ENCODE measurements at regions not wholly inside any gene's neighbourhood (a gene's known extent, or its start where the extent isn't known, plus 50 kb on each side); places are given as distances from the start of the nearest gene placed in this dataset.

DNA sequence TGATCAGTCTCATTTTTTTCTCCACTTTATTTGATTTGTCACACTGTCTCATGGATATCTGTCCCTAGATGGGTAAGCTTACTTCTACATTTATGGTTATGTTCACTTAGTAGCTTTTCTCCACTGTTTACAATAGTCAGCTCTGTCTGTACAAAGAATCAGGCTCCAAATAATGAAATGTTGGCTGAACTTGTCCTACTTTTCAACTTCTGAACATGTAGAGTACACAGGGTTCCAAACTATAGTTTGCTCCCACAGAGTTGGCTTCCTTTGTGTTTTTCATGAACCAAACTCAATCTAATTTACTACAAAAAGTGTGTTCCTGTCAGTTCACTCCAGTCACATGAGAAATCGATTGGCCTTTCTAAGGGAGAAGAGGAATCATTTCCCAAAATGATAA is 175.0 kb downstream of the CCDC71L start:
- H3K27ac ChIP-seq (ENCODE audit: low read depth, low read length, poor library complexity, severe bottlenecking), result no peak overlapping the region
- no TSS peak for BruUV-seq (replicated peaks)
- no peak overlapping the region for H3K4me3 ChIP-seq (ENCODE audit: low read depth, low read length, poor library complexity, severe bottlenecking)
- no peaks in the 10 kb centered on the region for H3K9me3 ChIP-seq (ENCODE audit: low read depth, low read length, poor library complexity, severe bottlenecking)
- ChIA-PET CTCF (interaction anchor here (1.1 kb wide), 1 partner anchor 23 kb away, joined by 3 read pairs; no protein-coding TSS in a partner anchor), POLR2A (ENCODE audit: low non-redundant PET) (no interaction called here)
- intact Hi-C loops (cut with micrococcal nuclease; ENCODE audit: unreplicated experiment), result no loop called here
- TF ChIP-seq, protein P1, sequence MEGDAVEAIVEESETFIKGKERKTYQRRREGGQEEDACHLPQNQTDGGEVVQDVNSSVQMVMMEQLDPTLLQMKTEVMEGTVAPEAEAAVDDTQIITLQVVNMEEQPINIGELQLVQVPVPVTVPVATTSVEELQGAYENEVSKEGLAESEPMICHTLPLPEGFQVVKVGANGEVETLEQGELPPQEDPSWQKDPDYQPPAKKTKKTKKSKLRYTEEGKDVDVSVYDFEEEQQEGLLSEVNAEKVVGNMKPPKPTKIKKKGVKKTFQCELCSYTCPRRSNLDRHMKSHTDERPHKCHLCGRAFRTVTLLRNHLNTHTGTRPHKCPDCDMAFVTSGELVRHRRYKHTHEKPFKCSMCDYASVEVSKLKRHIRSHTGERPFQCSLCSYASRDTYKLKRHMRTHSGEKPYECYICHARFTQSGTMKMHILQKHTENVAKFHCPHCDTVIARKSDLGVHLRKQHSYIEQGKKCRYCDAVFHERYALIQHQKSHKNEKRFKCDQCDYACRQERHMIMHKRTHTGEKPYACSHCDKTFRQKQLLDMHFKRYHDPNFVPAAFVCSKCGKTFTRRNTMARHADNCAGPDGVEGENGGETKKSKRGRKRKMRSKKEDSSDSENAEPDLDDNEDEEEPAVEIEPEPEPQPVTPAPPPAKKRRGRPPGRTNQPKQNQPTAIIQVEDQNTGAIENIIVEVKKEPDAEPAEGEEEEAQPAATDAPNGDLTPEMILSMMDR (conservative IDR thresholded peaks at IDR 0.05; ENCODE audit: low read depth, low read length), result no peak
- no peak for TF ChIP-seq EZH2 (IDR thresholded peaks at IDR 0.05; ENCODE audit: borderline replicate concordance, low read depth, low read length, poor library complexity, severe bottlenecking)
- H3K27me3 ChIP-seq (replicated peaks; ENCODE audit: insufficient read depth, low read depth, low read length, poor library complexity), result no peaks in the 10 kb centered on the region
- no peaks in the 10 kb centered on the region for H3K36me3 ChIP-seq (ENCODE audit: insufficient read depth, low read length, poor library complexity, severe bottlenecking)
- no peak for DNase-seq (ENCODE audit: low spot score)
- peaks cover 6% of the 10 kb centered on the region for H3K4me1 ChIP-seq (ENCODE audit: insufficient read depth, low read length, poor library complexity, severe bottlenecking)

- no peaks in the 10 kb centered on the region for H3K9me3 ChIP-seq (ENCODE audit: low read depth, low read length, poor library complexity, severe bottlenecking)
- H3K27ac ChIP-seq (ENCODE audit: low read depth, low read length, poor library complexity, severe bottlenecking), result no peak overlapping the region
- ChIA-PET CTCF (no interaction called here), POLR2A (ENCODE audit: low non-redundant PET) (no interaction called here)
- BruUV-seq (replicated peaks), result no TSS peak
- no peaks in the 10 kb centered on the region for H3K36me3 ChIP-seq (ENCODE audit: insufficient read depth, low read length, poor library complexity, severe bottlenecking)
- no peak overlapping the region for H3K4me3 ChIP-seq (ENCODE audit: low read depth, low read length, poor library complexity, severe bottlenecking)
- H3K27me3 ChIP-seq (replicated peaks; ENCODE audit: insufficient read depth, low read depth, low read length, poor library complexity), result no peaks in the 10 kb centered on the region
- TF ChIP-seq, protein P1 (conservative IDR thresholded peaks at IDR 0.05; ENCODE audit: low read depth, low read length), result no peak
- no peak for TF ChIP-seq EZH2 (IDR thresholded peaks at IDR 0.05; ENCODE audit: borderline replicate concordance, low read depth, low read length, poor library complexity, severe bottlenecking)
- peak; percentile 14 for DNase-seq (ENCODE audit: low spot score)
- peaks cover 6% of the 10 kb centered on the region for H3K4me1 ChIP-seq (ENCODE audit: insufficient read depth, low read length, poor library complexity, severe bottlenecking)
- intact Hi-C loops (cut with micrococcal nuclease; ENCODE audit: unreplicated experiment), result no loop called here
Measured at GRCh38 chr7:106485031-106485551, 175.9 kb downstream of the CCDC71L start.

- BruUV-seq (replicated peaks), result no TSS peak
- Histone ChIP-seq H3K36me3 (ENCODE audit: insufficient read depth, low read length, poor library complexity, severe bottlenecking) (no peaks in the 10 kb centered on the region), H3K27ac (ENCODE audit: low read depth, low read length, poor library complexity, severe bottlenecking) (no peak overlapping the region), H3K4me1 (ENCODE audit: insufficient read depth, low read length, poor library complexity, severe bottlenecking) (peaks cover 6% of the 10 kb centered on the region), H3K9me3 (ENCODE audit: low read depth, low read length, poor library complexity, severe bottlenecking) (no peaks in the 10 kb centered on the region), H3K4me3 (ENCODE audit: low read depth, low read length, poor library complexity, severe bottlenecking) (no peak overlapping the region), H3K27me3 (replicated peaks; ENCODE audit: insufficient read depth, low read depth, low read length, poor library complexity) (no peaks in the 10 kb centered on the region)
- peak; percentile 39 for DNase-seq (ENCODE audit: low spot score)
- intact Hi-C loops (cut with micrococcal nuclease; ENCODE audit: unreplicated experiment), result no loop called here
- ChIA-PET POLR2A (ENCODE audit: low non-redundant PET) (no interaction called here), CTCF (no interaction called here)
- TF ChIP-seq, protein P1 (conservative IDR thresholded peaks at IDR 0.05; ENCODE audit: low read depth, low read length), result no peak
- no peak for TF ChIP-seq EZH2 (IDR thresholded peaks at IDR 0.05; ENCODE audit: borderline replicate concordance, low read depth, low read length, poor library complexity, severe bottlenecking)
Measured at GRCh38 chr7:106484562-106484961, 176.4 kb downstream of the CCDC71L start.

Measured in A673 (cell line).